GM23338 (cell line): ENCODE measurements at regions not wholly inside any gene's neighbourhood (a gene's known extent, or its start where the extent isn't known, plus 50 kb on each side); places are given as distances from the start of the nearest gene placed in this dataset.

ENCODE experiments used
- ATAC-seq: fragments of 200-7000 bp; cut with Tn5 transposase; 3 replicates; pipeline ENCODE4 v1.9.1; 2020
- DNase-seq: peaks from one replicate; pipeline ENCODE4 v3.0.0-alpha.2; 2015; ENCODE audit warnings: low spot score
- H2AFZ ChIP-seq: fragments of 200-600 bp; sonication (generic); 2 replicates; pipeline ENCODE4 v1.8.0; 2016; ENCODE audit warnings: antibody characterized with exemption, mild to moderate bottlenecking, moderate library complexity
- H3F3A ChIP-seq: fragments of 200-600 bp; sonication (generic); replicated peaks from 2 replicates; pipeline ENCODE4 v1.8.0; 2017; ENCODE audit warnings: antibody characterized with exemption, mixed run types, low read depth
- H3K27ac ChIP-seq: fragments of 200-600 bp; sonication (generic); 2 replicates; pipeline ENCODE4 v1.6.1; 2016; ENCODE audit warnings: low read depth
- H3K27me3 ChIP-seq: fragments of 200-600 bp; sonication (generic); 2 replicates; pipeline ENCODE4 v1.8.0; 2016; ENCODE audit warnings: mild to moderate bottlenecking, mixed run types, moderate library complexity; ENCODE audit not compliant: insufficient read depth
- H3K36me3 ChIP-seq: fragments of 200-600 bp; sonication (generic); 2 replicates; pipeline ENCODE4 v1.8.0; 2016; ENCODE audit warnings: mild to moderate bottlenecking; ENCODE audit not compliant: insufficient read depth
- H3K4me1 ChIP-seq: fragments of 200-600 bp; sonication (generic); 2 replicates; pipeline ENCODE4 v1.8.0; 2016; ENCODE audit warnings: mild to moderate bottlenecking, moderate library complexity; ENCODE audit not compliant: insufficient read depth
- H3K4me2 ChIP-seq: fragments of 200-600 bp; sonication (generic); 2 replicates; pipeline ENCODE4 v1.7.1; 2017; ENCODE audit warnings: mixed run types
- H3K4me3 ChIP-seq: fragments of 200-600 bp; sonication (generic); 2 replicates; pipeline ENCODE4 v1.6.1; 2016; ENCODE audit warnings: mixed run types
- H3K79me2 ChIP-seq: fragments of 200-600 bp; sonication (generic); replicated peaks from 2 replicates; pipeline ENCODE4 v1.8.0; 2017; ENCODE audit warnings: mild to moderate bottlenecking; ENCODE audit not compliant: insufficient read depth
- H3K9me2 ChIP-seq: fragments of 200-600 bp; sonication (generic); 2 replicates; pipeline ENCODE4 v1.8.0; 2017; ENCODE audit not compliant: insufficient read depth
- H4K20me1 ChIP-seq: fragments of 200-600 bp; sonication (generic); replicated peaks from 2 replicates; pipeline ENCODE4 v1.8.0; 2017; ENCODE audit warnings: mild to moderate bottlenecking; ENCODE audit not compliant: insufficient read depth
- H3K27ac Mint-ChIP-seq: 2 replicates; pipeline ENCODE4 v1.8.0; 2020; ENCODE audit warnings: inconsistent platforms, mild to moderate bottlenecking, moderate library complexity, mixed read lengths
- H3K27me3 Mint-ChIP-seq: 3 replicates; pipeline ENCODE4 v1.8.0; 2022; ENCODE audit warnings: low read depth, mild to moderate bottlenecking, moderate library complexity, mixed read lengths, inconsistent platforms; ENCODE audit not compliant: insufficient read depth, poor library complexity
- H3K36me3 Mint-ChIP-seq: 3 replicates; pipeline ENCODE4 v1.8.0; 2021; ENCODE audit warnings: low read depth, mild to moderate bottlenecking, inconsistent platforms, moderate library complexity, mixed read lengths
- H3K4me1 Mint-ChIP-seq: 3 replicates; pipeline ENCODE4 v1.8.0; 2020; ENCODE audit warnings: mild to moderate bottlenecking, inconsistent platforms, mixed read lengths
- H3K4me3 Mint-ChIP-seq: 3 replicates; pipeline ENCODE4 v1.8.0; 2021; ENCODE audit warnings: moderate library complexity, mild to moderate bottlenecking, inconsistent platforms, mixed read lengths
- H3K9me3 Mint-ChIP-seq: 3 replicates; pipeline ENCODE4 v1.8.0; 2020; ENCODE audit warnings: moderate library complexity, mild to moderate bottlenecking, inconsistent platforms, mixed read lengths
- CREB1 ChIP-seq: fragments of 250-450 bp; sonication (Bioruptor Pico); IDR thresholded peaks from 2 replicates; pipeline ENCODE4 v1.5.0; 2020; ENCODE audit warnings: low read depth, mild to moderate bottlenecking, moderate library complexity
- EZH2 ChIP-seq: fragments of 200-600 bp; sonication (generic); IDR thresholded peaks from one replicate; pipeline ENCODE4 v1.8.0; 2017; ENCODE audit warnings: antibody characterized with exemption, mild to moderate bottlenecking, low read depth; ENCODE audit not compliant: unreplicated experiment
- EZH2phosphoT487 ChIP-seq: fragments of 200-600 bp; sonication (generic); IDR thresholded peaks from one replicate; pipeline ENCODE4 v1.8.1; 2018; ENCODE audit warnings: antibody characterized with exemption; ENCODE audit not compliant: unreplicated experiment
- JUNB ChIP-seq: IDR thresholded peaks from one replicate; pipeline ENCODE4 v1.6.1; 2016; ENCODE audit warnings: antibody characterized with exemption; ENCODE audit not compliant: unreplicated experiment
- NANOG ChIP-seq: IDR thresholded peaks from 2 replicates; pipeline ENCODE4 v1.6.1; 2016; ENCODE audit warnings: antibody characterized with exemption, borderline replicate concordance
- POLR2AphosphoS5 ChIP-seq: IDR thresholded peaks from 2 replicates; pipeline ENCODE4 v1.6.1; 2016; ENCODE audit warnings: antibody characterized with exemption, low read depth
- STAT1 ChIP-seq: IDR thresholded peaks from one replicate; pipeline ENCODE4 v1.6.1; 2016; ENCODE audit warnings: antibody characterized with exemption; ENCODE audit not compliant: unreplicated experiment
- ZNF114 ChIP-seq: fragments of 250-450 bp; sonication (Bioruptor Pico); IDR thresholded peaks from 2 replicates; pipeline ENCODE4 v1.5.0; 2020; ENCODE audit warnings: mild to moderate bottlenecking, moderate library complexity
- ZNF331 ChIP-seq: fragments of 250-450 bp; sonication (Bioruptor Pico); IDR thresholded peaks from 2 replicates; pipeline ENCODE4 v1.5.0; 2020; ENCODE audit warnings: low read depth, mild to moderate bottlenecking, moderate library complexity
- TF ChIP-seq, protein P1 (sequence below): IDR thresholded peaks from one replicate; pipeline ENCODE4 v1.6.1; 2018; ENCODE audit warnings: antibody characterized with exemption; ENCODE audit not compliant: unreplicated experiment
- TF ChIP-seq, protein P2 (sequence below), 2 experiments: fragments of 200-600 bp in 1 of 2; sonication (generic) in 1 of 2; conservative IDR thresholded peaks; 2 replicates each; pipeline versions ENCODE4 v1.5.1 to v1.6.1; 2016 to 2017; ENCODE audit warnings: antibody characterized with exemption in 2 of 2, low read depth in 2 of 2, mild to moderate bottlenecking in 2 of 2, moderate library complexity in 1 of 2
- TF ChIP-seq, protein P3 (sequence below): IDR thresholded peaks from 2 replicates; pipeline ENCODE4 v1.6.1; 2016; ENCODE audit warnings: antibody characterized with exemption
- TF ChIP-seq, protein P4 (sequence below): fragments of 250-450 bp; sonication (Bioruptor Pico); IDR thresholded peaks from 2 replicates; pipeline ENCODE4 v1.5.0; 2020; ENCODE audit warnings: mild to moderate bottlenecking, moderate library complexity

DNA sequence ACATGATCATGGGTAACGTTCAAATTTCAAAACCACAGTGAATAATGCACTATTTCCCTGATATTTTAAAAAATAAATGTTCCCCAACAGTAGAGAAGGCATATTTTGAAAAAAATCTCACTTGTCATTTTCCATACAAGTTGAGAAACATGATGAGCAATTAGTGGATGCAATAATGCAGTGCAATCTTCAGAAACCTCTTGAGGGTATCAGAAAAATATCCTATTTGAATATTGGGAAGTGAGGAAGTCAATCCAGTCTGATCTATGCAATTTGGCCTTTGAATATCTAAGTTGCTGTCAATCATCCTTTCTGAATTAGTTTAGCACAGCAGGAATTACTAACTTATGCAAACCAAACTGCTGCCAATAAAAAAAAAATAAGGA, 776.8 kb downstream of the PCDH18 start:
- Mint-ChIP-seq H3K9me3 (no peaks in the 10 kb centered on the region), H3K36me3 (peaks cover 4% of the 10 kb centered on the region; the same call in 2 of the 3 replicates)

More for the DNA sequence above, 776.8 kb downstream of the PCDH18 start:
- H3K9me2 ChIP-seq, result no peaks in the 10 kb centered on the region
- no peaks in the 10 kb centered on the region for H4K20me1 ChIP-seq
- no peak overlapping the region for H2AFZ ChIP-seq
- Mint-ChIP-seq H3K4me1 (peaks cover 39% of the 10 kb centered on the region), H3K4me3 (no peak overlapping the region), H3K27ac (no peak overlapping the region), H3K27me3 (no peaks in the 10 kb centered on the region)
- no peak overlapping the region for H3K4me2 ChIP-seq
- H3K27me3 ChIP-seq, result no peaks in the 10 kb centered on the region
- H3K27ac ChIP-seq, result no peak overlapping the region
- peaks cover 23% of the 10 kb centered on the region for H3K4me1 ChIP-seq
- H3K4me3 ChIP-seq, result no peak overlapping the region
- H3F3A ChIP-seq, result no peaks in the 10 kb centered on the region
- no peaks in the 10 kb centered on the region for H3K79me2 ChIP-seq
- H3K36me3 ChIP-seq, result no peaks in the 10 kb centered on the region
- ATAC-seq (no peak), DNase-seq (no peak)
- no peak for TF ChIP-seq STAT1
- TF ChIP-seq, protein P1, sequence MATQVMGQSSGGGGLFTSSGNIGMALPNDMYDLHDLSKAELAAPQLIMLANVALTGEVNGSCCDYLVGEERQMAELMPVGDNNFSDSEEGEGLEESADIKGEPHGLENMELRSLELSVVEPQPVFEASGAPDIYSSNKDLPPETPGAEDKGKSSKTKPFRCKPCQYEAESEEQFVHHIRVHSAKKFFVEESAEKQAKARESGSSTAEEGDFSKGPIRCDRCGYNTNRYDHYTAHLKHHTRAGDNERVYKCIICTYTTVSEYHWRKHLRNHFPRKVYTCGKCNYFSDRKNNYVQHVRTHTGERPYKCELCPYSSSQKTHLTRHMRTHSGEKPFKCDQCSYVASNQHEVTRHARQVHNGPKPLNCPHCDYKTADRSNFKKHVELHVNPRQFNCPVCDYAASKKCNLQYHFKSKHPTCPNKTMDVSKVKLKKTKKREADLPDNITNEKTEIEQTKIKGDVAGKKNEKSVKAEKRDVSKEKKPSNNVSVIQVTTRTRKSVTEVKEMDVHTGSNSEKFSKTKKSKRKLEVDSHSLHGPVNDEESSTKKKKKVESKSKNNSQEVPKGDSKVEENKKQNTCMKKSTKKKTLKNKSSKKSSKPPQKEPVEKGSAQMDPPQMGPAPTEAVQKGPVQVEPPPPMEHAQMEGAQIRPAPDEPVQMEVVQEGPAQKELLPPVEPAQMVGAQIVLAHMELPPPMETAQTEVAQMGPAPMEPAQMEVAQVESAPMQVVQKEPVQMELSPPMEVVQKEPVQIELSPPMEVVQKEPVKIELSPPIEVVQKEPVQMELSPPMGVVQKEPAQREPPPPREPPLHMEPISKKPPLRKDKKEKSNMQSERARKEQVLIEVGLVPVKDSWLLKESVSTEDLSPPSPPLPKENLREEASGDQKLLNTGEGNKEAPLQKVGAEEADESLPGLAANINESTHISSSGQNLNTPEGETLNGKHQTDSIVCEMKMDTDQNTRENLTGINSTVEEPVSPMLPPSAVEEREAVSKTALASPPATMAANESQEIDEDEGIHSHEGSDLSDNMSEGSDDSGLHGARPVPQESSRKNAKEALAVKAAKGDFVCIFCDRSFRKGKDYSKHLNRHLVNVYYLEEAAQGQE, result no peak
- TF ChIP-seq ZNF114 (CRISPR knock-in tag), result no peak
- TF ChIP-seq, protein P2, sequence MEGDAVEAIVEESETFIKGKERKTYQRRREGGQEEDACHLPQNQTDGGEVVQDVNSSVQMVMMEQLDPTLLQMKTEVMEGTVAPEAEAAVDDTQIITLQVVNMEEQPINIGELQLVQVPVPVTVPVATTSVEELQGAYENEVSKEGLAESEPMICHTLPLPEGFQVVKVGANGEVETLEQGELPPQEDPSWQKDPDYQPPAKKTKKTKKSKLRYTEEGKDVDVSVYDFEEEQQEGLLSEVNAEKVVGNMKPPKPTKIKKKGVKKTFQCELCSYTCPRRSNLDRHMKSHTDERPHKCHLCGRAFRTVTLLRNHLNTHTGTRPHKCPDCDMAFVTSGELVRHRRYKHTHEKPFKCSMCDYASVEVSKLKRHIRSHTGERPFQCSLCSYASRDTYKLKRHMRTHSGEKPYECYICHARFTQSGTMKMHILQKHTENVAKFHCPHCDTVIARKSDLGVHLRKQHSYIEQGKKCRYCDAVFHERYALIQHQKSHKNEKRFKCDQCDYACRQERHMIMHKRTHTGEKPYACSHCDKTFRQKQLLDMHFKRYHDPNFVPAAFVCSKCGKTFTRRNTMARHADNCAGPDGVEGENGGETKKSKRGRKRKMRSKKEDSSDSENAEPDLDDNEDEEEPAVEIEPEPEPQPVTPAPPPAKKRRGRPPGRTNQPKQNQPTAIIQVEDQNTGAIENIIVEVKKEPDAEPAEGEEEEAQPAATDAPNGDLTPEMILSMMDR (conservative IDR thresholded peaks at IDR 0.05; ENCODE audit: low read depth in 2 of 2), result no peak
- no peak for TF ChIP-seq NANOG
- TF ChIP-seq, protein P3, sequence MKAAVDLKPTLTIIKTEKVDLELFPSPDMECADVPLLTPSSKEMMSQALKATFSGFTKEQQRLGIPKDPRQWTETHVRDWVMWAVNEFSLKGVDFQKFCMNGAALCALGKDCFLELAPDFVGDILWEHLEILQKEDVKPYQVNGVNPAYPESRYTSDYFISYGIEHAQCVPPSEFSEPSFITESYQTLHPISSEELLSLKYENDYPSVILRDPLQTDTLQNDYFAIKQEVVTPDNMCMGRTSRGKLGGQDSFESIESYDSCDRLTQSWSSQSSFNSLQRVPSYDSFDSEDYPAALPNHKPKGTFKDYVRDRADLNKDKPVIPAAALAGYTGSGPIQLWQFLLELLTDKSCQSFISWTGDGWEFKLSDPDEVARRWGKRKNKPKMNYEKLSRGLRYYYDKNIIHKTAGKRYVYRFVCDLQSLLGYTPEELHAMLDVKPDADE, result no peak
- no peak for TF ChIP-seq JUNB
- TF ChIP-seq EZH2, result no peak
- TF ChIP-seq POLR2AphosphoS5, result no peak
- no peak for TF ChIP-seq ZNF331 (CRISPR knock-in tag)
- TF ChIP-seq EZH2phosphoT487, result no peak
- TF ChIP-seq, protein P4, sequence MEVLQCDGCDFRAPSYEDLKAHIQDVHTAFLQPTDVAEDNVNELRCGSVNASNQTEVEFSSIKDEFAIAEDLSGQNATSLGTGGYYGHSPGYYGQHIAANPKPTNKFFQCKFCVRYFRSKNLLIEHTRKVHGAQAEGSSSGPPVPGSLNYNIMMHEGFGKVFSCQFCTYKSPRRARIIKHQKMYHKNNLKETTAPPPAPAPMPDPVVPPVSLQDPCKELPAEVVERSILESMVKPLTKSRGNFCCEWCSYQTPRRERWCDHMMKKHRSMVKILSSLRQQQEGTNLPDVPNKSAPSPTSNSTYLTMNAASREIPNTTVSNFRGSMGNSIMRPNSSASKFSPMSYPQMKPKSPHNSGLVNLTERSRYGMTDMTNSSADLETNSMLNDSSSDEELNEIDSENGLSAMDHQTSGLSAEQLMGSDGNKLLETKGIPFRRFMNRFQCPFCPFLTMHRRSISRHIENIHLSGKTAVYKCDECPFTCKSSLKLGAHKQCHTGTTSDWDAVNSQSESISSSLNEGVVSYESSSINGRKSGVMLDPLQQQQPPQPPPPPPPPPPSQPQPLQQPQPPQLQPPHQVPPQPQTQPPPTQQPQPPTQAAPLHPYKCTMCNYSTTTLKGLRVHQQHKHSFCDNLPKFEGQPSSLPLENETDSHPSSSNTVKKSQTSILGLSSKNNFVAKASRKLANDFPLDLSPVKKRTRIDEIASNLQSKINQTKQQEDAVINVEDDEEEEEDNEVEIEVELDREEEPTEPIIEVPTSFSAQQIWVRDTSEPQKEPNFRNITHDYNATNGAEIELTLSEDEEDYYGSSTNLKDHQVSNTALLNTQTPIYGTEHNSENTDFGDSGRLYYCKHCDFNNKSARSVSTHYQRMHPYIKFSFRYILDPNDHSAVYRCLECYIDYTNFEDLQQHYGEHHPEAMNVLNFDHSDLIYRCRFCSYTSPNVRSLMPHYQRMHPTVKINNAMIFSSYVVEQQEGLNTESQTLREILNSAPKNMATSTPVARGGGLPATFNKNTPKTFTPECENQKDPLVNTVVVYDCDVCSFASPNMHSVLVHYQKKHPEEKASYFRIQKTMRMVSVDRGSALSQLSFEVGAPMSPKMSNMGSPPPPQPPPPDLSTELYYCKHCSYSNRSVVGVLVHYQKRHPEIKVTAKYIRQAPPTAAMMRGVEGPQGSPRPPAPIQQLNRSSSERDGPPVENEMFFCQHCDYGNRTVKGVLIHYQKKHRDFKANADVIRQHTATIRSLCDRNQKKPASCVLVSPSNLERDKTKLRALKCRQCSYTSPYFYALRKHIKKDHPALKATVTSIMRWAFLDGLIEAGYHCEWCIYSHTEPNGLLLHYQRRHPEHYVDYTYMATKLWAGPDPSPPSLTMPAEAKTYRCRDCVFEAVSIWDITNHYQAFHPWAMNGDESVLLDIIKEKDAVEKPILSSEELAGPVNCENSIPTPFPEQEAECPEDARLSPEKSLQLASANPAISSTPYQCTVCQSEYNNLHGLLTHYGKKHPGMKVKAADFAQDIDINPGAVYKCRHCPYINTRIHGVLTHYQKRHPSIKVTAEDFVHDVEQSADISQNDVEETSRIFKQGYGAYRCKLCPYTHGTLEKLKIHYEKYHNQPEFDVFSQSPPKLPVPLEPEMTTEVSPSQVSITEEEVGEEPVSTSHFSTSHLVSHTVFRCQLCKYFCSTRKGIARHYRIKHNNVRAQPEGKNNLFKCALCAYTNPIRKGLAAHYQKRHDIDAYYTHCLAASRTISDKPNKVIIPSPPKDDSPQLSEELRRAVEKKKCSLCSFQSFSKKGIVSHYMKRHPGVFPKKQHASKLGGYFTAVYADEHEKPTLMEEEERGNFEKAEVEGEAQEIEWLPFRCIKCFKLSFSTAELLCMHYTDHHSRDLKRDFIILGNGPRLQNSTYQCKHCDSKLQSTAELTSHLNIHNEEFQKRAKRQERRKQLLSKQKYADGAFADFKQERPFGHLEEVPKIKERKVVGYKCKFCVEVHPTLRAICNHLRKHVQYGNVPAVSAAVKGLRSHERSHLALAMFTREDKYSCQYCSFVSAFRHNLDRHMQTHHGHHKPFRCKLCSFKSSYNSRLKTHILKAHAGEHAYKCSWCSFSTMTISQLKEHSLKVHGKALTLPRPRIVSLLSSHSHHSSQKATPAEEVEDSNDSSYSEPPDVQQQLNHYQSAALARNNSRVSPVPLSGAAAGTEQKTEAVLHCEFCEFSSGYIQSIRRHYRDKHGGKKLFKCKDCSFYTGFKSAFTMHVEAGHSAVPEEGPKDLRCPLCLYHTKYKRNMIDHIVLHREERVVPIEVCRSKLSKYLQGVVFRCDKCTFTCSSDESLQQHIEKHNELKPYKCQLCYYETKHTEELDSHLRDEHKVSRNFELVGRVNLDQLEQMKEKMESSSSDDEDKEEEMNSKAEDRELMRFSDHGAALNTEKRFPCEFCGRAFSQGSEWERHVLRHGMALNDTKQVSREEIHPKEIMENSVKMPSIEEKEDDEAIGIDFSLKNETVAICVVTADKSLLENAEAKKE (CRISPR knock-in tag), result no peak
- TF ChIP-seq CREB1 (CRISPR knock-in tag), result no peak
